DMS 273 (cell line): ENCODE measurements at regions not wholly inside any gene's neighbourhood (a gene's known extent, or its start where the extent isn't known, plus 50 kb on each side); places are given as distances from the start of the nearest gene placed in this dataset.

Source experiments
- DNase-seq: peaks from one replicate; lab custom pipeline; 2025; ENCODE audit not compliant: unreplicated experiment; lab: John Stamatoyannopoulos, UW

GRCh38 chr10:128312250-128312649 is 186.0 kb upstream of the MKI67 start:
- no peak for DNase-seq

GRCh38 chr10:128314686-128315085 is 188.5 kb upstream of the MKI67 start:
- no peak for DNase-seq

- no peak for DNase-seq
Measured at GRCh38 chr10:128316121-128316726, 190.0 kb upstream of the MKI67 start.

- no peak for DNase-seq
Measured at GRCh38 chr10:128316925-128317324, 190.7 kb upstream of the MKI67 start.

- no peak for DNase-seq
Measured at GRCh38 chr10:128318366-128318765, 192.1 kb upstream of the MKI67 start.

- DNase-seq, result no peak
Measured at GRCh38 chr10:128318913-128319312, 192.7 kb upstream of the MKI67 start.

- DNase-seq, result no peak
Measured at GRCh38 chr10:128322106-128322505, 195.9 kb upstream of the MKI67 start.

- DNase-seq, result no peak
Measured at GRCh38 chr10:128322950-128323349, 196.7 kb upstream of the MKI67 start.

- peak; percentile 55 for DNase-seq
Measured at GRCh38 chr10:128324058-128324827, 198.0 kb upstream of the MKI67 start.

GRCh38 chr10:128325788-128326187 is 199.6 kb upstream of the MKI67 start:
- DNase-seq, result no peak

GRCh38 chr10:128326251-128326650 is 200.0 kb upstream of the MKI67 start:
- DNase-seq, result no peak

- DNase-seq, result no peak
Measured at GRCh38 chr10:128326851-128327250, 200.6 kb upstream of the MKI67 start.

- DNase-seq, result no peak
Measured at GRCh38 chr10:128336401-128336800, 210.2 kb upstream of the MKI67 start.

GRCh38 chr10:128337860-128338378 is 211.7 kb upstream of the MKI67 start:
- peak; percentile 18 for DNase-seq

GRCh38 chr10:128338951-128339350 is 212.7 kb upstream of the MKI67 start:
- no peak for DNase-seq

- DNase-seq, result no peak
Measured at GRCh38 chr10:128339753-128340152, 213.5 kb upstream of the MKI67 start.

- no peak for DNase-seq
Measured at GRCh38 chr10:128345353-128345752, 219.1 kb upstream of the MKI67 start.

GRCh38 chr10:128360783-128361182 is 234.6 kb upstream of the MKI67 start:
- no peak for DNase-seq

- DNase-seq, result no peak
Measured at GRCh38 chr10:128361487-128361886, 235.3 kb upstream of the MKI67 start.

GRCh38 chr10:128362514-128362913 is 236.3 kb upstream of the MKI67 start:
- peak; percentile 12 for DNase-seq

- DNase-seq, result no peak
Measured at GRCh38 chr10:128364631-128365030, 238.4 kb upstream of the MKI67 start.

GRCh38 chr10:128365156-128365725 is 239.0 kb upstream of the MKI67 start:
- DNase-seq, result no peak
